HFFc6 (cell line): ENCODE measurements at regions not wholly inside any gene's neighbourhood (a gene's known extent, or its start where the extent isn't known, plus 50 kb on each side); places are given as distances from the start of the nearest gene placed in this dataset.

Experiments used
- DNase-seq: peaks from one replicate; pipeline ENCODE4 v3.0.0-alpha.2; 2018
- H3K27ac Mint-ChIP-seq: 2 replicates; pipeline ENCODE4 v1.8.0; 2020; ENCODE audit warnings: mild to moderate bottlenecking, mixed read lengths
- H3K27me3 Mint-ChIP-seq: 2 replicates; pipeline ENCODE4 v1.8.0; 2021; ENCODE audit warnings: mild to moderate bottlenecking, moderate library complexity, mixed read lengths; ENCODE audit not compliant: insufficient read depth
- H3K36me3 Mint-ChIP-seq: 2 replicates; pipeline ENCODE4 v1.8.0; 2021; ENCODE audit warnings: low read depth, mixed read lengths
- H3K4me1 Mint-ChIP-seq: 2 replicates; pipeline ENCODE4 v1.8.0; 2020; ENCODE audit warnings: low read depth, mixed read lengths
- H3K4me3 Mint-ChIP-seq: 2 replicates; pipeline ENCODE4 v1.8.0; 2020; ENCODE audit warnings: mild to moderate bottlenecking, moderate library complexity, mixed read lengths
- H3K9me3 Mint-ChIP-seq: 2 replicates; pipeline ENCODE4 v1.8.0; 2020; ENCODE audit warnings: mild to moderate bottlenecking, mixed read lengths
- TF ChIP-seq, protein P1 (sequence below): fragments of 200-600 bp; sonication (generic); IDR thresholded peaks from 2 replicates; pipeline ENCODE4 v1.5.0; 2021; ENCODE audit warnings: antibody characterized with exemption, mild to moderate bottlenecking

DNA sequence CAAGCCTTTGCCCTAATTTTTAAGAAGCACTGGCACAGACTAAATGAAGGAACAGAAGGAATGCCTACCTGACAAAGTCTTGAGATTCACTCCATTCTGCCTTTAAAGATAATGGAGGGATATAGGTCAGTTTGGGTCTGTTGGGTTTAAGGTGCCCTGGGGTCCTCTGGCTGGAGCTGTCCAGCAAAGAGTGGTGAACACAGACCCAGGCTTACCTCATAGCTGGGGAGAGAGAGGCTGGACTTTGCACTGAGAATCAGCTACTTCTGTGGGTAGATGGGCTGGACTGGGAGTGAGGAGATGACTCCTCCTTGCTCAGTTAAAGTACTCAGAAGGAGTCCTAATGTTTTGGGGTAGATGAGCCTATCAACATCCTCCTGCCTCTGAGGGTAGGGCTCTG lies 64.4 kb upstream of the CXCR4 start:
- no peaks in the 10 kb centered on the region for H3K36me3 Mint-ChIP-seq
- no peaks in the 10 kb centered on the region for H3K4me1 Mint-ChIP-seq
- no peak overlapping the region for H3K27ac Mint-ChIP-seq
- TF ChIP-seq, protein P1, sequence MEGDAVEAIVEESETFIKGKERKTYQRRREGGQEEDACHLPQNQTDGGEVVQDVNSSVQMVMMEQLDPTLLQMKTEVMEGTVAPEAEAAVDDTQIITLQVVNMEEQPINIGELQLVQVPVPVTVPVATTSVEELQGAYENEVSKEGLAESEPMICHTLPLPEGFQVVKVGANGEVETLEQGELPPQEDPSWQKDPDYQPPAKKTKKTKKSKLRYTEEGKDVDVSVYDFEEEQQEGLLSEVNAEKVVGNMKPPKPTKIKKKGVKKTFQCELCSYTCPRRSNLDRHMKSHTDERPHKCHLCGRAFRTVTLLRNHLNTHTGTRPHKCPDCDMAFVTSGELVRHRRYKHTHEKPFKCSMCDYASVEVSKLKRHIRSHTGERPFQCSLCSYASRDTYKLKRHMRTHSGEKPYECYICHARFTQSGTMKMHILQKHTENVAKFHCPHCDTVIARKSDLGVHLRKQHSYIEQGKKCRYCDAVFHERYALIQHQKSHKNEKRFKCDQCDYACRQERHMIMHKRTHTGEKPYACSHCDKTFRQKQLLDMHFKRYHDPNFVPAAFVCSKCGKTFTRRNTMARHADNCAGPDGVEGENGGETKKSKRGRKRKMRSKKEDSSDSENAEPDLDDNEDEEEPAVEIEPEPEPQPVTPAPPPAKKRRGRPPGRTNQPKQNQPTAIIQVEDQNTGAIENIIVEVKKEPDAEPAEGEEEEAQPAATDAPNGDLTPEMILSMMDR = no peak
- H3K27me3 Mint-ChIP-seq = no peaks in the 10 kb centered on the region
- no peak overlapping the region for H3K4me3 Mint-ChIP-seq
- DNase-seq = no peak
- H3K9me3 Mint-ChIP-seq = peaks cover 41% of the 10 kb centered on the region

DNA sequence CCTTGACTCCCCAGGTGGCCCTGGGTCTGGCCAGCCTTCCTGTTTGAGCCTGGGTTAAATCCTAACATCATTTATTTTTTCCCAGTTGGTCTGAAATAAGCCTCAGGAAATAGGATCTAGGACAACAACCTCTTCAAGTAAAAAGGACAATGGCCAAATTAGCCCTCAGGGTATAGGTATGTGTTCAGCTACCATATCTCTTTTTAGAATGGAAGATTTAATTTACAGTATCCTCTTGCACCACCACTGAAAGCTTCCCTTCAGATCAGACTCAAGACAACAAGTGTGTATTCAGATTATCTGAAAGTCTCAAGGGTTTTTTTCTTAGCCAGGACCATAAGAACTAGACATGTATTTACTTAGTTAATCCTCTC lies 61.6 kb upstream of the CXCR4 start:
- Mint-ChIP-seq H3K9me3 (peaks cover 41% of the 10 kb centered on the region), H3K27me3 (peaks cover 1% of the 10 kb centered on the region; the same call in 1 of the 2 replicates), H3K27ac (no peak overlapping the region)

DNA sequence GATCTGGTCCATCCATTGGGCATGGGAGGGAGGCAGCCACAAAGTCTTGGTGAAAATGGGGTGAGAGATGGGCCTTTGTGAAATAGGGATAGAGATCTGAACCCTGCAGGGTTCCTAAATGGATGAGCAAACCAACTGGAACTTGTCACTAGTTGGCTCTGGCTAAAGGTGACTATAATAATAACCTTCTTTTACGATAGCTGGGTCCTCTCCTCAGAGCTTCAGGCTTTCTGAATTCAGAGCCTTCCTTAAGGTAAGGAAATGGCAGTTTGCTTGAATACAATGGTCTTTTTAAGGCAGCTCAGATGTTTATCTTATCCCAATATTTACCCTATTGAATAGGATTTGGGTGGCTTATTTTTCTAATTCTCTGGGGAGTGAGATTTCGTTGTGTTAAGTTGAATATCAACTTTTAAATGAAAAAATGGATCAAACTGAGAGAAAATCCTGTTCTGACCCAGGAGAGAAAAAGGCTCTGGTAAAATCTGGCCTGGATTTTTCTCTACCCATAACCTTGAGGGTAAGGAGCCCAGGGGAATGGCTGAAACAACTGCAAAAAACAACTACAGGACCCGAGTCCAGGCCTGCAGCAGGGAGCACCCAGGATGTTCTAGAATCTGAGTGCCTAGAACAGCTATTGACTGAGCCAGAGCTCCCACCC lies 61.1 kb upstream of the CXCR4 start:
- Mint-ChIP-seq H3K4me1 (no peaks in the 10 kb centered on the region), H3K27me3 (peaks cover 1% of the 10 kb centered on the region; the same call in 1 of the 2 replicates), H3K4me3 (no peak overlapping the region), H3K27ac (no peak overlapping the region), H3K9me3 (peaks cover 41% of the 10 kb centered on the region), H3K36me3 (no peaks in the 10 kb centered on the region)
- TF ChIP-seq, protein P1 = no peak
- no peak for DNase-seq

More for the DNA sequence above, 61.6 kb upstream of the CXCR4 start:
- no peak for DNase-seq
- no peaks in the 10 kb centered on the region for H3K4me1 Mint-ChIP-seq
- H3K36me3 Mint-ChIP-seq = no peaks in the 10 kb centered on the region
- TF ChIP-seq, protein P1 = no peak
- no peak overlapping the region for H3K4me3 Mint-ChIP-seq

DNA sequence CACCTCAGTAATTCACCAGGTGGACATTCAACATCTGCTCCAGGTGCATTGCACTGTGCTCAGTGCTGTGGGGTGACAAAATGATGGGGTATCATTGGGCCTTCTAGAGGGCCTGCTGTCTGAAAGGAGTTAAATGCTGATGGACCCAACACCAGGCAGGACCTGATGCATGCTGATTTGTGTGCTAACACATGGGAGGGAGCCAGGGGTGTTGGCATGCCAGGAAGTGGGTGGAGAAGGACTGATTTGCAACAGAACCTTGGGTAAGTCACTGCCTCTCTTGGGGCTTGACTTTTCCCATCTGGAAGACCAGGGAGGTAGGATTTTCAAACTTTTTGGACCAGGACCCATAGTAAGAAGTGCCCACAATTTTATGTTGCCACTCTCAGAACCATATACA lies 57.9 kb upstream of the CXCR4 start:
- Mint-ChIP-seq H3K4me1 (no peaks in the 10 kb centered on the region), H3K27me3 (peaks cover 3% of the 10 kb centered on the region; the same call in 1 of the 2 replicates), H3K27ac (no peak overlapping the region), H3K9me3 (peaks cover 42% of the 10 kb centered on the region), H3K4me3 (no peak overlapping the region), H3K36me3 (peaks cover 4% of the 10 kb centered on the region; the same call in 1 of the 2 replicates)
- DNase-seq = no peak
- TF ChIP-seq, protein P1 = no peak

DNA sequence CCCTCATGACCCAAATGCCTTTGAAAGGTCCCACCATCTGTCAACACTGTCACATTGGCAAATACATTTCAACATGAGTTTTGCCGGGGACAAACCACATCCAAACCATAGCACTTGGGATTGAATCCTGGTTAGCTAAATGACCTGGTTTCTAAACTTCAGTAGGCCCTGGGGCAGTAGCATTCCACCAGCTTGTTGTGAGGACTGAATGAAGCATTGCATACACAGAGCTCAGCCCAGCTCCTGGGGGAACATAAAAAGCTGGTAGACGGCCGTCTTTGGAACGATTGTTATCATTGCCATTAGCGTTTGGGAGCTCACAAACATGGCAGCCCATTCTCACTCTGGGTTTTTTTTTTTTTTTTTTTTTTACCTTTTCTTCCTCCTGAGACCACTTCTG lies 57.5 kb upstream of the CXCR4 start:
- Mint-ChIP-seq H3K4me1 (no peaks in the 10 kb centered on the region), H3K27me3 (peaks cover 3% of the 10 kb centered on the region; the same call in 1 of the 2 replicates), H3K4me3 (no peak overlapping the region), H3K36me3 (peaks cover 4% of the 10 kb centered on the region; the same call in 1 of the 2 replicates), H3K27ac (no peak overlapping the region), H3K9me3 (peaks cover 41% of the 10 kb centered on the region)
- TF ChIP-seq, protein P1 = no peak
- DNase-seq = no peak
